ENCODE measurements at regions not wholly inside any gene's neighbourhood (a gene's known extent, or its start where the extent isn't known, plus 50 kb on each side); places are given as distances from the start of the nearest gene placed in this dataset.

DNA sequence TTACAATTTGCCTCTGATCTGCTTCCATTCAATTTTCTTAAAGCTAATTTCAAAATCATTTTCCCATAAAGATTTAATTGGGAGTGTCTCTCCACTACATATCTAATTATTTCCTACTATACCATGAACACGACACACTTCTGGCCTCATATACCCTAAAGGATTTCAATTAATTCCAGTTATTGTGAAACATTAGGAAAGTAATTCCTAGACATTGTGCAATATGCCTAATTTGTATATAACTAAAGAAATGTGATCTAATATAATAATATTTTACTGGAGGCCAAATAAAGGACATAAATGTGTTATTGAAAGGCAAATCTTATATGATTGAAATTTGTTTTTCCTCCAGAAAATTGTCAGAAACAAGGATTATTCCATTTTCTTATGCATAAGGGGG is 727.2 kb upstream of the ADGRL2 start:
- Histone ChIP-seq H4K8ac (ENCODE audit: extremely low read depth, insufficient read depth, low read length) (no peak overlapping the region), H2BK120ac (replicated peaks; ENCODE audit: low read depth, low read length) (no peak overlapping the region), H2BK12ac (ENCODE audit: low read depth, low read length) (no peak overlapping the region), H3K36me3 (ENCODE audit: control insufficient read depth in 2 of 4, insufficient read depth in 4 of 4, low read length in 3 of 4) (no peaks in the 10 kb centered on the region), H2BK15ac (ENCODE audit: low read length) (no peak overlapping the region), H3K9ac (replicated peaks in 1 of 4; ENCODE audit: extremely low read depth in 1 of 4, low read depth in 3 of 4, low read length in 3 of 4) (no peak overlapping the region), H3K79me1 (ENCODE audit: low read depth, low read length) (no peaks in the 10 kb centered on the region), H3K9me3 (ENCODE audit: insufficient read depth in 2 of 2, low read depth in 1 of 2, low read length in 1 of 2) (no peaks in the 10 kb centered on the region), H3K27me3 (replicated peaks in 1 of 4; ENCODE audit: control insufficient read depth in 3 of 4, extremely low read depth in 1 of 4, insufficient read depth in 3 of 4, low read length in 3 of 4) (no peaks in the 10 kb centered on the region), H3K4me2 (ENCODE audit: insufficient read depth in 1 of 2, low read depth in 2 of 2, low read length in 2 of 2) (no peak overlapping the region), H2AFZ (ENCODE audit: low read length) (no peak overlapping the region), H3K23ac (ENCODE audit: insufficient read length) (no peak overlapping the region), H3K79me2 (ENCODE audit: control insufficient read depth in 1 of 2, insufficient read depth in 2 of 2, low read length in 2 of 2) (no peaks in the 10 kb centered on the region), H3K18ac (ENCODE audit: extremely low read depth, low read length) (no peak overlapping the region), H3K23me2 (ENCODE audit: low read depth, low read length) (no peaks in the 10 kb centered on the region), H3K4me1 (replicated peaks in 1 of 4; ENCODE audit: control insufficient read depth in 3 of 4, insufficient read depth in 4 of 4, low read length in 3 of 4) (peaks cover 0 to 6% (median 1%) of the 10 kb centered on the region in 4 experiments; a peak in 2 of 7 replicates), H2AK5ac (ENCODE audit: low read depth, low read length) (no peak overlapping the region), H2BK20ac (ENCODE audit: low read length) (no peak overlapping the region), H4K20me1 (replicated peaks in 1 of 2; ENCODE audit: control insufficient read depth in 1 of 2, insufficient read depth in 2 of 2, low read length in 2 of 2) (no peaks in the 10 kb centered on the region), H3K4me3 (ENCODE audit: extremely low read depth in 1 of 4, insufficient read depth in 2 of 4, low read depth in 3 of 4, low read length in 4 of 4) (no peak overlapping the region), H4K5ac (ENCODE audit: insufficient read length, low read depth, low read length) (no peak overlapping the region), H3K14ac (ENCODE audit: insufficient read length) (no peak overlapping the region), H3K4ac (replicated peaks; ENCODE audit: insufficient read length, low read depth, low read length) (no peak overlapping the region), H3K27ac (ENCODE audit: low read depth, low read length) (no peak overlapping the region), H3K56ac (replicated peaks; ENCODE audit: insufficient read length, low read depth, low read length) (no peak overlapping the region), H2BK5ac (ENCODE audit: low read depth, low read length) (no peak overlapping the region), H4K91ac (replicated peaks; ENCODE audit: insufficient read length, low read length) (no peak overlapping the region)
- DNase-seq (ENCODE audit: low read depth in 1 of 2, low spot score in 2 of 2): no peak
- 96% methylated on average over 1 of the region's 1 CpG; no CpG with 5 or more reads in 1 of the 2 experiments for WGBS, 2 experiments (ENCODE audit: extremely low coverage in 1 of 2, insufficient coverage in 1 of 2, insufficient read length in 1 of 2, insufficient replicate concordance in 2 of 2, low coverage in 1 of 2, low lambda C conversion rate in 2 of 2, missing lambda C conversion rate in 1 of 2)
- FAIRE-seq: no peak
- TF ChIP-seq, protein P1, sequence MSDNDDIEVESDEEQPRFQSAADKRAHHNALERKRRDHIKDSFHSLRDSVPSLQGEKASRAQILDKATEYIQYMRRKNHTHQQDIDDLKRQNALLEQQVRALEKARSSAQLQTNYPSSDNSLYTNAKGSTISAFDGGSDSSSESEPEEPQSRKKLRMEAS (IDR thresholded peaks at IDR 0.05): no peak
- no peak for TF ChIP-seq YY1 (IDR thresholded peaks at IDR 0.05; ENCODE audit: low read depth, low read length)
- ChIA-PET CTCF (ENCODE audit: partially characterized antibody) (no interaction called here), POLR2A (ENCODE audit: partially characterized antibody) (no interaction called here)

Data from H1 (cell line).